Transverse colon (tissue), 3 donors: ENCODE measurements at regions not wholly inside any gene's neighbourhood (a gene's known extent, or its start where the extent isn't known, plus 50 kb on each side); places are given as distances from the start of the nearest gene placed in this dataset.

ENCODE experiments used
- CTCF ChIP-seq, 5 experiments: fragments of 200-600 bp in 3 of 5; fragments of 450-650 bp in 2 of 5; sonication (generic) in 3 of 5; IDR thresholded peaks; 1 replicate in 2 of 5; 2 replicates in 3 of 5; pipeline ENCODE4 v1.5.1; 2016 to 2017; ENCODE audit warnings: antibody characterized with exemption in 5 of 5, inconsistent platforms in 3 of 5, mild to moderate bottlenecking in 2 of 5, moderate library complexity in 1 of 5
- EP300 ChIP-seq: sonication (generic); formaldehyde crosslinking; IDR thresholded peaks from one replicate; pipeline ENCODE4 v1.6.1; 2017; ENCODE audit warnings: antibody characterized with exemption, low read depth
- POLR2A ChIP-seq: fragments of 450-650 bp; IDR thresholded peaks from one replicate; pipeline ENCODE4 v1.6.1; 2016; ENCODE audit warnings: antibody characterized with exemption, mild to moderate bottlenecking, moderate library complexity

- TF ChIP-seq CTCF (IDR thresholded peaks at IDR 0.05) (no peak), POLR2A (no peak), EP300 (no peak)
Measured at GRCh38 chr13:97889803-97890202, 63.7 kb upstream of the IPO5 start.
